ENCODE measurements at regions not wholly inside any gene's neighbourhood (a gene's known extent, or its start where the extent isn't known, plus 50 kb on each side); places are given as distances from the start of the nearest gene placed in this dataset.

DNA sequence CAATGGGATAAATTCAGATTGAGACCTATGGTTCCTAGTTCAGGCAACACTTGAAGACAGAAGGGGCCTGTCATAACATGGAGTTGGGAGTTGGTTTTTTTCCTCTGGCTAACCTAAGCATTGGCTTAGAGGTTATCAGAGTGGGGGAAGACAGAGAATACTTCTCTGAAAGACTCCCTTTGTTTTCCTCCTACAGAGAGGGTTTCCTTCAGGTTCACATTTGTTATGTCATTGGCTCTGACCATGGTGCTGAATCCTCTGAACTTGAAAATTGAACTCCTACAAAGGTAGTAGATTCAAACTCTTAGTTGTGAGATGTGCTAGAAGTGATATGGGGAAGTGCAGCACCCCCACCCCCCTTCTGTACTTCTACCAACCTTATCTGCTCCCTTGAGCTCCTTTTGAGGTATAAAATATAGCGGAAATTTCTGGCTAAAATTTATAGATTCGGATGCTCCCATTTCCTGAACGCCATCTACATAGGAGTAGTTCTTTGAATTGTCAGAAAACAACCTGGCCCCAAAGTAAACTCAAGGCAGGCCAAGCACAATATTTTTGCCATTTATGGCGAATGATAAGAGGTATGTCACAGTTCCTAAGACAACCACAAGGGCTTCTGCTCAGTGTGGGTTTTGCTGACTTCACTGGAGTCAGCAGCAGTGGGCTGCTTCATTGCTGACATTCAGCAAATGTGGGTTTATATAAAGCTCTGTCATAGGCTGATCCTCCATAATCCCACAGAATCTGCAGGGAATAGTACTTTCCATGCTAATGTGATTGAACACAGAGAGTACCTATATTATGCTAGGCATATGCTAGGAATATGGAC is 131.6 kb upstream of the KLF14 start:
- H3K36me3 Mint-ChIP-seq (ENCODE audit: low read depth) = peaks cover 94% of the 10 kb centered on the region
- H3K27ac Mint-ChIP-seq = peak overlapping the region; percentile 16

GRCh38 chr7:130867039-130867438 is 133.0 kb upstream of the KLF14 start:
- no peak overlapping the region for H3K4me3 Mint-ChIP-seq
- H3K9me3 Mint-ChIP-seq = peaks cover 12% of the 10 kb centered on the region
- H3K4me1 Mint-ChIP-seq = peaks cover 3% of the 10 kb centered on the region
- peak overlapping the region; percentile 27 for H3K27ac Mint-ChIP-seq
- DNase-seq (no peak), ATAC-seq (no peak)
- H3K36me3 Mint-ChIP-seq (ENCODE audit: low read depth) = peaks cover 86% of the 10 kb centered on the region
- no peaks in the 10 kb centered on the region for H3K27me3 Mint-ChIP-seq

More for the DNA sequence above, 131.6 kb upstream of the KLF14 start:
- Mint-ChIP-seq H3K4me3 (no peak overlapping the region), H3K4me1 (peaks cover 3% of the 10 kb centered on the region), H3K9me3 (peaks cover 23% of the 10 kb centered on the region), H3K27me3 (no peaks in the 10 kb centered on the region)
- DNase-seq (no peak), ATAC-seq (peak; percentile 47)

- H3K27me3 Mint-ChIP-seq = no peaks in the 10 kb centered on the region
- H3K36me3 Mint-ChIP-seq (ENCODE audit: low read depth) = peaks cover 86% of the 10 kb centered on the region
- H3K9me3 Mint-ChIP-seq = peaks cover 11% of the 10 kb centered on the region
- peak overlapping the region; percentile 74 for H3K27ac Mint-ChIP-seq
- DNase-seq = no peak
- H3K4me3 Mint-ChIP-seq = no peak overlapping the region
- no peak for ATAC-seq
- H3K4me1 Mint-ChIP-seq = peaks cover 3% of the 10 kb centered on the region
Measured at GRCh38 chr7:130867581-130868136, 133.7 kb upstream of the KLF14 start.

- ATAC-seq (no peak), DNase-seq (no peak)
- Mint-ChIP-seq H3K36me3 (ENCODE audit: low read depth) (peaks cover 82% of the 10 kb centered on the region), H3K4me3 (no peak overlapping the region), H3K27ac (peak overlapping the region; percentile 74), H3K27me3 (no peaks in the 10 kb centered on the region), H3K4me1 (peaks cover 3% of the 10 kb centered on the region), H3K9me3 (peaks cover 11% of the 10 kb centered on the region)
Measured at GRCh38 chr7:130868139-130868538, 134.1 kb upstream of the KLF14 start.

GRCh38 chr7:130869918-130870317 is 135.9 kb upstream of the KLF14 start:
- no peaks in the 10 kb centered on the region for H3K27me3 Mint-ChIP-seq
- no peaks in the 10 kb centered on the region for H3K9me3 Mint-ChIP-seq
- peak overlapping the region; percentile 3 for H3K27ac Mint-ChIP-seq
- peaks cover 7% of the 10 kb centered on the region for H3K4me1 Mint-ChIP-seq
- ATAC-seq = no peak
- no peak for DNase-seq
- H3K4me3 Mint-ChIP-seq = no peak overlapping the region
- peaks cover 82% of the 10 kb centered on the region for H3K36me3 Mint-ChIP-seq (ENCODE audit: low read depth)

DNA sequence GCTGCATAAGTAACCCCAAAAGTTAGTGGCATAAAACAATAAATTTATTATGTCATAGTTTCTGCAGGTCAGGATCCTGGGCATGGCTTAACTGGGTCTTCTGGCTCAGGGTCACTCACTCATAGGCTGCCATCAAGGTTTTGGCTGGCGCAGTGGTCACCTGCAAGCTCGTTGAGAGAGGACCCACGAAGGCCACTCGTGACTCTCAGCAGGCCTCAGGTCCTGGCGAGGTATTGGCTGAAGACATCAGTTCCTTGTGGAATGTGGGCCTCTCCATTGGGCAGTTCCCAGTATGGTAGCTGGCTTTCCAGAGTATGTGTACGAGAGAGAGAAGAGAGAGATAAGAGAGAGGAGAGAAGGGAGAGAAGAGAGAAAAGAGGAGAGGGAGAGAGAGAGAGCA is 138.3 kb upstream of the KLF14 start:
- Mint-ChIP-seq H3K4me1 (peaks cover 13% of the 10 kb centered on the region), H3K36me3 (ENCODE audit: low read depth) (peaks cover 75% of the 10 kb centered on the region), H3K27me3 (no peaks in the 10 kb centered on the region), H3K4me3 (no peak overlapping the region), H3K27ac (peak overlapping the region; percentile 66), H3K9me3 (no peaks in the 10 kb centered on the region)
- DNase-seq (no peak), ATAC-seq (no peak)

DNA sequence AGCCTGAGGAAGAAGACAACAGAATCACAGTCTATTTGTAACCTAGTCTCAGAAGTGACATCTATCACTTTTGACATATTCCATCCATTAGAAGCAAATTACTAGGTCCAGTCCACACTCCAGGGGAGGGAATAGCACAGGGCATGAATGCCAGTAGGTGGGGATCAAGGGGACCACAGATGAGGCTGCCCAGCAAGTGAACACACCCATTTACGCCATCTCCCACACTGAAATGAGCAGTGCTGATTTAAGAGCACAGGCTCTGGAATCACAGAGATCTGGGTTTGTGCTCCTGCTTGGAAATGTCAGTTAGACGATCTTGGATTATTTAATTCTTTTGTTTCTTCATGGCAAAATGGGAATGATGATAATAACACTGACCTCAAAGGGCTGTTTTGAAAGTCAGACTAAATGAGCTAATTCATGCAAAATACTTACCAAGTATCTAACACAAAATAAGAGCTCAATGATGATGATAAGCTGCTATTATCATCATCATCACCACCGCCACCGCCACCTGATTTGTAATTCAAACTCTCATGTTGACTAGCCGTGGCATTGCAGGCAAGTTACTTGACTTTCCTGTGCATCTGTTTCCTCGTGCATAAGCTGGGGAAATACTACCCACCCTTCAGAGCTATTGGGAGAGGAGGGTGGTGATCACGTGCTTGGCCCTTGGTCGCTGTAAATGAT is 138.9 kb upstream of the KLF14 start:
- H3K27me3 Mint-ChIP-seq = no peaks in the 10 kb centered on the region
- peaks cover 75% of the 10 kb centered on the region for H3K36me3 Mint-ChIP-seq (ENCODE audit: low read depth)
- DNase-seq (no peak), ATAC-seq (no peak)
- H3K27ac Mint-ChIP-seq = peak overlapping the region; percentile 66
- H3K4me3 Mint-ChIP-seq = no peak overlapping the region
- no peaks in the 10 kb centered on the region for H3K9me3 Mint-ChIP-seq
- peaks cover 13% of the 10 kb centered on the region for H3K4me1 Mint-ChIP-seq

- H3K4me3 Mint-ChIP-seq = no peak overlapping the region
- H3K36me3 Mint-ChIP-seq (ENCODE audit: low read depth) = peaks cover 72% of the 10 kb centered on the region
Measured at GRCh38 chr7:130874071-130874915, 140.3 kb upstream of the KLF14 start.

GRCh38 chr7:130875265-130875741 is 141.3 kb upstream of the KLF14 start:
- peak; percentile 45 for ATAC-seq
- Mint-ChIP-seq H3K27me3 (no peaks in the 10 kb centered on the region), H3K27ac (peak overlapping the region; percentile 58), H3K36me3 (ENCODE audit: low read depth) (peaks cover 63% of the 10 kb centered on the region), H3K4me1 (peaks cover 18% of the 10 kb centered on the region), H3K9me3 (no peaks in the 10 kb centered on the region), H3K4me3 (no peak overlapping the region)
- peak; percentile 54 for DNase-seq

More at GRCh38 chr7:130874071-130874915, 140.3 kb upstream of the KLF14 start:
- Mint-ChIP-seq H3K27me3 (no peaks in the 10 kb centered on the region), H3K4me1 (peaks cover 18% of the 10 kb centered on the region), H3K9me3 (no peaks in the 10 kb centered on the region), H3K27ac (peak overlapping the region; percentile 66)
- ATAC-seq (peak; percentile 6), DNase-seq (no peak)

DNA sequence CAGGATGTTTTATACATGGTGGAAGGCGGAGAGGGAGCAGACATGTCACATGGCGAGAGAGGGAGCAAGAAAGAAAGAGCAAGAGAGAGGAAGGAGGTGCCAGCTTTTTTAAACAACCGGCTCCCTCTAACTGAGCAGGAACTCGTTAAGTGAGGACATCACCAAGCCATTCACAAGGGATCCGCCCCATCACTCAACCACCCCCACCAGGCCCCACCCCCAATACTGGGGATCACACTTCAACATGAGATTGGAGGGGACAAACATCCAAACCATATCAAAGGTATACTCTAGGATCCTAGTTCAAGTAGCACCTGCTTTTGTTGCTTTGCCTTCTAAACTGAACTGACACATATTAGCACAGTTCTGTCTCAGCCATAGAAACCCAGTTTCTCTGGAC is 141.9 kb upstream of the KLF14 start:
- peaks cover 22% of the 10 kb centered on the region for H3K4me1 Mint-ChIP-seq
- peak overlapping the region; percentile 34 for H3K27ac Mint-ChIP-seq
- H3K36me3 Mint-ChIP-seq (ENCODE audit: low read depth) = peaks cover 64% of the 10 kb centered on the region
- no peaks in the 10 kb centered on the region for H3K27me3 Mint-ChIP-seq
- DNase-seq = no peak
- no peak for ATAC-seq
- no peaks in the 10 kb centered on the region for H3K9me3 Mint-ChIP-seq
- H3K4me3 Mint-ChIP-seq = no peak overlapping the region

GRCh38 chr7:130877236-130877990 is 143.4 kb upstream of the KLF14 start:
- DNase-seq (no peak), ATAC-seq (no peak)
- H3K9me3 Mint-ChIP-seq = no peaks in the 10 kb centered on the region
- H3K4me1 Mint-ChIP-seq = peaks cover 27% of the 10 kb centered on the region
- no peak overlapping the region for H3K4me3 Mint-ChIP-seq
- peaks cover 72% of the 10 kb centered on the region for H3K36me3 Mint-ChIP-seq (ENCODE audit: low read depth)
- H3K27ac Mint-ChIP-seq = peak overlapping the region; percentile 41
- no peaks in the 10 kb centered on the region for H3K27me3 Mint-ChIP-seq

- peaks cover 31% of the 10 kb centered on the region for H3K4me1 Mint-ChIP-seq
- H3K4me3 Mint-ChIP-seq = no peak overlapping the region
- no peaks in the 10 kb centered on the region for H3K9me3 Mint-ChIP-seq
- no peak overlapping the region for H3K27ac Mint-ChIP-seq
- peaks cover 74% of the 10 kb centered on the region for H3K36me3 Mint-ChIP-seq (ENCODE audit: low read depth)
- H3K27me3 Mint-ChIP-seq = no peaks in the 10 kb centered on the region
- ATAC-seq = no peak
- DNase-seq = no peak
Measured at GRCh38 chr7:130877991-130878305, 143.9 kb upstream of the KLF14 start.

DNA sequence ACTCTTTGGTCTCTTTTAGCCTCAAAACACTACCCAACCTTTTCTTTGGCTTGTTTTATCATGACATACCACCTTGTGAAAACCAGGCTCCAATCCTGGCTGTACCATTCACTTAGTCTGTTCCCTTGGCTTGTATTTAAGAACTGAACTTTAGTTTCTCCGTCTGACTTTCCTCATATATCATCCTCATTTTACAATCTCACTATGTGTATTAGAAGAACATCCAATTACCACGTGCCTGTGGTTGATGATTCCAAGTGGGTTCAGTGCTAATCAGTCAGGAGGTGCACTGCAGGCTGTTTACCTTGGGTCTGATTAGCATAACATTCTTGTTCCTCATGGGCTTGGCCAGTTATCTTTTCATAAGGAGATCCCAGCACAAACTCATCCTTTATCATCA is 144.8 kb upstream of the KLF14 start:
- Mint-ChIP-seq H3K36me3 (ENCODE audit: low read depth) (peaks cover 76% of the 10 kb centered on the region), H3K4me1 (peaks cover 29% of the 10 kb centered on the region), H3K27ac (peak overlapping the region; percentile 29), H3K4me3 (no peak overlapping the region), H3K27me3 (no peaks in the 10 kb centered on the region), H3K9me3 (no peaks in the 10 kb centered on the region)
- DNase-seq (no peak), ATAC-seq (no peak)

DNA sequence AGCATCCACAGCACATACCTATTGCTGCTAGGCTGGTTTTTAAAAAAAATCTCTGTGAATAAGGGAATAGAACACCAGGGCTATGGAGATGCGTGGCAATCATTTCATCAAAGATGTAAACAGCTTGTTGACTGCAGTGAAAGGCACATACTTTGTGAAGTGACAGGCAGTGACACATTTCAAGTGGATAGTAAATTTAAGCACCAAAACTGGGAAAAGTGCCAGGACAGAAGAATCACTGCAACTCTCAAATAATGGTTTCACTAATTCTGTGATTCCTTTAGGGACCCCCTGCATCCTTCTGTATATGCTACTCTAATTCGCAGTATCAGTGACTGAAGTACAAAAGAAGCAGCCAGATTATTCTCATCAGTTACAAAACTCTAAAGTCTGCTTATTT is 145.2 kb upstream of the KLF14 start:
- peaks cover 71% of the 10 kb centered on the region for H3K36me3 Mint-ChIP-seq (ENCODE audit: low read depth)
- H3K4me1 Mint-ChIP-seq = peaks cover 27% of the 10 kb centered on the region
- no peak overlapping the region for H3K4me3 Mint-ChIP-seq
- H3K27ac Mint-ChIP-seq = peak overlapping the region; percentile 29
- ATAC-seq (no peak), DNase-seq (no peak)
- no peaks in the 10 kb centered on the region for H3K9me3 Mint-ChIP-seq
- H3K27me3 Mint-ChIP-seq = no peaks in the 10 kb centered on the region
